CD4-positive, alpha-beta T cell treated with Interleukin-6 for 4 hours (primary cell): ENCODE measurements at regions not wholly inside any gene's neighbourhood (a gene's known extent, or its start where the extent isn't known, plus 50 kb on each side); places are given as distances from the start of the nearest gene placed in this dataset.

Experiments used
- DNase-seq: peaks from one replicate; pipeline ENCODE4 v3.0.0-alpha.2; 2020; ENCODE audit warnings: mixed read lengths

GRCh38 chr18:47593744-47594472, 336.6 kb downstream of the SMAD2 start:
- no peak for DNase-seq

GRCh38 chr18:47591429-47591828, 339.0 kb downstream of the SMAD2 start:
- DNase-seq = no peak

GRCh38 chr18:47587587-47587986, 336.1 kb upstream of the SKOR2 start:
- no peak for DNase-seq

- no peak for DNase-seq
Observed at GRCh38 chr18:47586418-47587070, 335.1 kb upstream of the SKOR2 start.

GRCh38 chr18:47585914-47586313, 334.5 kb upstream of the SKOR2 start:
- no peak for DNase-seq

GRCh38 chr18:47585136-47585535, 333.7 kb upstream of the SKOR2 start:
- no peak for DNase-seq

- no peak for DNase-seq
Observed at GRCh38 chr18:47582093-47582492, 330.6 kb upstream of the SKOR2 start.

- no peak for DNase-seq
Observed at GRCh38 chr18:47577520-47577919, 326.1 kb upstream of the SKOR2 start.

GRCh38 chr18:47574966-47575365, 323.5 kb upstream of the SKOR2 start:
- DNase-seq = no peak

- DNase-seq = no peak
Observed at GRCh38 chr18:47571957-47572356, 320.5 kb upstream of the SKOR2 start.

- DNase-seq = no peak
Observed at GRCh38 chr18:47566809-47567208, 315.3 kb upstream of the SKOR2 start.

GRCh38 chr18:47560723-47561715, 309.6 kb upstream of the SKOR2 start:
- no peak for DNase-seq

GRCh38 chr18:47558110-47558750, 306.8 kb upstream of the SKOR2 start:
- no peak for DNase-seq

- no peak for DNase-seq
Observed at GRCh38 chr18:47557160-47557559, 305.7 kb upstream of the SKOR2 start.

GRCh38 chr18:47552783-47553182, 301.3 kb upstream of the SKOR2 start:
- no peak for DNase-seq

GRCh38 chr18:47550611-47551010, 299.2 kb upstream of the SKOR2 start:
- DNase-seq = no peak

- no peak for DNase-seq
Observed at GRCh38 chr18:47549021-47549540, 297.6 kb upstream of the SKOR2 start.

GRCh38 chr18:47547539-47548202, 296.2 kb upstream of the SKOR2 start:
- DNase-seq = no peak

GRCh38 chr18:47545613-47546012, 294.2 kb upstream of the SKOR2 start:
- no peak for DNase-seq

GRCh38 chr18:47543080-47543479, 291.6 kb upstream of the SKOR2 start:
- no peak for DNase-seq

- DNase-seq = no peak
Observed at GRCh38 chr18:47542551-47542950, 291.1 kb upstream of the SKOR2 start.

GRCh38 chr18:47531717-47532116, 280.3 kb upstream of the SKOR2 start:
- DNase-seq = no peak
